CD4-positive, alpha-beta T cell (primary cell): ENCODE measurements at regions not wholly inside any gene's neighbourhood (a gene's known extent, or its start where the extent isn't known, plus 50 kb on each side); places are given as distances from the start of the nearest gene placed in this dataset.

ENCODE experiments used
- ATAC-seq: fragments of 200-7000 bp; cut with Tn5 transposase; one replicate; pipeline ENCODE4 v1.10.0; 2022; ENCODE audit warnings: mild to moderate bottlenecking; ENCODE audit not compliant: poor library complexity
- CTCF ChIA-PET: fragments of 350-600 bp; sonication (Branson Sonifier 250); formaldehyde crosslinking; loops from one replicate; lab custom pipeline; 2021; ENCODE audit warnings: antibody characterized with exemption, inconsistent platforms; lab: Charles Lee
- POLR2A ChIA-PET: fragments of 350-600 bp; sonication (Branson Sonifier 250); formaldehyde crosslinking; loops from one replicate; lab custom pipeline; 2021; ENCODE audit warnings: antibody characterized with exemption, inconsistent platforms; lab: Charles Lee
- DNase-seq, 14 experiments: peaks; one replicate each; pipeline ENCODE4 v3.0.0-alpha.2; 2013 to 2020; ENCODE audit warnings: mixed read lengths in 2 of 14
- H3K27ac ChIP-seq, 2 donors: one replicate each; pipeline versions ENCODE4 v1.5.1 to v1.7.0; 2013; ENCODE audit warnings: low read length in 2 of 2, low read depth in 1 of 2, mild to moderate bottlenecking in 1 of 2
- H3K27me3 ChIP-seq, 2 experiments: 1 replicate in 1 of 2; 2 replicates in 1 of 2; pipeline versions ENCODE4 v1.6.1 to v1.7.0; 2013; ENCODE audit warnings: low read length in 2 of 2, control low read depth in 1 of 2, mild to moderate bottlenecking in 1 of 2, moderate library complexity in 1 of 2; ENCODE audit not compliant: insufficient read depth in 2 of 2, control insufficient read depth in 1 of 2
- H3K36me3 ChIP-seq: one replicate; pipeline ENCODE4 v1.6.1; 2013; ENCODE audit warnings: low read length, control low read depth; ENCODE audit not compliant: insufficient read depth
- H3K4me1 ChIP-seq: one replicate; pipeline ENCODE4 v1.6.1; 2013; ENCODE audit warnings: low read length, control low read depth; ENCODE audit not compliant: insufficient read depth
- H3K4me3 ChIP-seq: one replicate; pipeline ENCODE4 v1.5.1; 2013; ENCODE audit warnings: mild to moderate bottlenecking, low read length, moderate library complexity
- H3K9me3 ChIP-seq, 2 experiments: 1 replicate in 1 of 2; 2 replicates in 1 of 2; pipeline versions ENCODE4 v1.6.1 to v1.7.0; 2013; ENCODE audit warnings: low read length in 2 of 2, mild to moderate bottlenecking in 2 of 2, control low read depth in 1 of 2, moderate library complexity in 1 of 2; ENCODE audit not compliant: control insufficient read depth in 1 of 2, insufficient read depth in 1 of 2
- H3K27ac Mint-ChIP-seq: one replicate; pipeline ENCODE4 v1.8.0; 2020; ENCODE audit warnings: mixed read lengths
- H3K27me3 Mint-ChIP-seq: one replicate; pipeline ENCODE4 v1.8.0; 2021; ENCODE audit warnings: mixed read lengths
- H3K36me3 Mint-ChIP-seq: one replicate; pipeline ENCODE4 v1.8.0; 2021; ENCODE audit warnings: low read depth, mixed read lengths
- H3K4me1 Mint-ChIP-seq: one replicate; pipeline ENCODE4 v1.8.0; 2021; ENCODE audit warnings: low read depth, mixed read lengths
- H3K4me3 Mint-ChIP-seq: one replicate; pipeline ENCODE4 v1.8.0; 2020; ENCODE audit warnings: mild to moderate bottlenecking, mixed read lengths
- H3K9me3 Mint-ChIP-seq: one replicate; pipeline ENCODE4 v1.8.0; 2020; ENCODE audit warnings: mixed read lengths
- intact Hi-C, 2 experiments: fragments of 100-400 bp; cut with DNase I in 1 of 2; cut with micrococcal nuclease in 1 of 2; formaldehyde crosslinking; loops; one replicate each; pipeline versions ENCODE4 v1.15.1 to v1.9.0; 2023 to 2025; cut with DNase I, micrococcal nuclease
- TF ChIP-seq, protein P1 (sequence below): fragments of 200-600 bp; IDR thresholded peaks from one replicate; pipeline ENCODE4 v1.8.0; 2022; ENCODE audit warnings: antibody characterized with exemption, mild to moderate bottlenecking

DNA sequence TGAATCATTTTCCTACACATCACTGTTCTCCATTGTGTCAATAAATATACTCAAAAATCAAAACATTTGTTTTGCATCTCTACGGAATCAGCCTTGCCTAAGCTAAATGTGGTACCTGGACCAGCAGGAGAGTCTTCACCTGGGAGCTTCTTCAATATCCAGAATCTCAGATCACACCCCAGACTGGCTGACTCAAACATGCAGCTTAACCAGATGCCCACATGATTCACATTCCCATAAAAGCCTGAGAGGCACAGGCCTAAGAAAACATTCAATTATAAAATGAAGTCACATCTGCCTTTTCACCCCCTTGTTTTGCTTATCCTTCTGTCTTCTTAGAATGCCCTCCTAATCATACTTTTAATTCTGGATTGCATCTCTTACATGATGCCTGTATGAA is 1045.5 kb upstream of the NXPH2 start:
- ChIA-PET CTCF (no interaction called here), POLR2A (no interaction called here)
- TF ChIP-seq, protein P1, sequence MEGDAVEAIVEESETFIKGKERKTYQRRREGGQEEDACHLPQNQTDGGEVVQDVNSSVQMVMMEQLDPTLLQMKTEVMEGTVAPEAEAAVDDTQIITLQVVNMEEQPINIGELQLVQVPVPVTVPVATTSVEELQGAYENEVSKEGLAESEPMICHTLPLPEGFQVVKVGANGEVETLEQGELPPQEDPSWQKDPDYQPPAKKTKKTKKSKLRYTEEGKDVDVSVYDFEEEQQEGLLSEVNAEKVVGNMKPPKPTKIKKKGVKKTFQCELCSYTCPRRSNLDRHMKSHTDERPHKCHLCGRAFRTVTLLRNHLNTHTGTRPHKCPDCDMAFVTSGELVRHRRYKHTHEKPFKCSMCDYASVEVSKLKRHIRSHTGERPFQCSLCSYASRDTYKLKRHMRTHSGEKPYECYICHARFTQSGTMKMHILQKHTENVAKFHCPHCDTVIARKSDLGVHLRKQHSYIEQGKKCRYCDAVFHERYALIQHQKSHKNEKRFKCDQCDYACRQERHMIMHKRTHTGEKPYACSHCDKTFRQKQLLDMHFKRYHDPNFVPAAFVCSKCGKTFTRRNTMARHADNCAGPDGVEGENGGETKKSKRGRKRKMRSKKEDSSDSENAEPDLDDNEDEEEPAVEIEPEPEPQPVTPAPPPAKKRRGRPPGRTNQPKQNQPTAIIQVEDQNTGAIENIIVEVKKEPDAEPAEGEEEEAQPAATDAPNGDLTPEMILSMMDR, result no peak
- peaks cover 5% of the 10 kb centered on the region for H3K9me3 Mint-ChIP-seq
- H3K4me1 Mint-ChIP-seq, result no peaks in the 10 kb centered on the region
- Histone ChIP-seq H3K36me3 (no peaks in the 10 kb centered on the region), H3K4me3 (no peak overlapping the region), H3K4me1 (no peaks in the 10 kb centered on the region), H3K9me3 (no peaks in the 10 kb centered on the region), H3K27me3 (no peaks in the 10 kb centered on the region), H3K27ac (no peak overlapping the region)
- H3K36me3 Mint-ChIP-seq, result no peaks in the 10 kb centered on the region
- no peak overlapping the region for H3K27ac Mint-ChIP-seq
- DNase-seq, result no peak
- H3K27me3 Mint-ChIP-seq, result no peaks in the 10 kb centered on the region
- ATAC-seq, result no peak
- intact Hi-C loops, result no loop called here
- no peak overlapping the region for H3K4me3 Mint-ChIP-seq

DNA sequence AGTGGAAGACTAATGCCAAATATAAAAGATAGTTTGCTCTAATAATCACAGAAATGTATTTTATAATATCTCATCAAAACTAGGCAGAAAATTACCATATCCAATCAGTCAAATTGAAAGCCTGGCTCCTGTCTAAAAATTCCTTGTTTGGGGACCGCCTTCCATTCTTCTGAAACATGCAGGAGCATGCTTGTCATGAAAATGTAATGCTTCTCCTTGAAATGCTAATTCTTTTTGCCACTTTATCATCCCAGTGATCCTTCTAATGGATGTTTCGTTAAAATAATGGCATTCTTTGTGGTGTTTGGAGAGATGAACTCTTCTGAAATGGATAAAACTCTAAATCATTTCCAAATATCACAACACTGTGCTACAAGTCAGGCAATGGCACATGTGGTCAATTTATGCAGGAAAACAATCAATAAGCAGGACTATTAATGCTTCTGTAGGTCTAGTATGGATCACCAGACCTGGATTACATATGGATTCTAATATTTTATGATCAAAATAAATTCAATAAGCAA is 1039.1 kb upstream of the NXPH2 start:
- H3K36me3 Mint-ChIP-seq, result no peaks in the 10 kb centered on the region
- Histone ChIP-seq H3K36me3 (no peaks in the 10 kb centered on the region), H3K27me3 (no peaks in the 10 kb centered on the region), H3K4me1 (no peaks in the 10 kb centered on the region), H3K4me3 (no peak overlapping the region), H3K9me3 (no peaks in the 10 kb centered on the region), H3K27ac (no peak overlapping the region)
- no peaks in the 10 kb centered on the region for H3K4me1 Mint-ChIP-seq
- H3K27ac Mint-ChIP-seq, result no peak overlapping the region
- intact Hi-C loops, result no loop called here
- TF ChIP-seq, protein P1, result no peak
- ChIA-PET POLR2A (no interaction called here), CTCF (no interaction called here)
- ATAC-seq (no peak), DNase-seq (no peak)
- H3K4me3 Mint-ChIP-seq, result no peak overlapping the region
- peaks cover 10% of the 10 kb centered on the region for H3K9me3 Mint-ChIP-seq
- H3K27me3 Mint-ChIP-seq, result no peaks in the 10 kb centered on the region

DNA sequence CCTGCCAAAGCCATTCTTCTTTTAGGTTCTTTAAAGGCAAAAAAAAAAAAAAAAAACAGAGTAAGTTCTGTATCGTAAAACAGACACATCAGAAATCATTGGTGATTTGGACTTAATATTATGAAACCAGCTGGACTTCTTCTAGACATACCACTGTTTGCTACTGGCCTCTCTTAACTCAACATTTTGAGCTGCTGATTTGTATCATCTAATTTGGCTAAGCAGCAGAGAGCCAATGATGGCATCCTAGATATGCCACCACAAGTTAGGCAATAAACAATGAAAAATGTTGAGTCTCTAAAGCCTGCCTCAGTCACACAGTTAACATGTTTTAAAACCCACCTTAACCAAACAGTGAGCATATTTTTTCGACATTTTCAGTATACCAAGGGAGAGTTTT is 1034.3 kb upstream of the NXPH2 start:
- Histone ChIP-seq H3K4me3 (no peak overlapping the region), H3K36me3 (no peaks in the 10 kb centered on the region), H3K9me3 (no peaks in the 10 kb centered on the region), H3K27me3 (no peaks in the 10 kb centered on the region), H3K27ac (no peak overlapping the region), H3K4me1 (no peaks in the 10 kb centered on the region)
- DNase-seq (no peak), ATAC-seq (no peak)
- Mint-ChIP-seq H3K9me3 (peaks cover 6% of the 10 kb centered on the region), H3K27me3 (no peaks in the 10 kb centered on the region), H3K36me3 (no peaks in the 10 kb centered on the region), H3K27ac (no peak overlapping the region), H3K4me1 (no peaks in the 10 kb centered on the region), H3K4me3 (no peak overlapping the region)
- TF ChIP-seq, protein P1, result no peak
- POLR2A ChIA-PET, result no interaction called here
- intact Hi-C loops, result no loop called here
- CTCF ChIA-PET, result no interaction called here
